SK-N-SH treated with all-trans-retinoic acid at 6 μM for 48 hours (cell line): ENCODE measurements at regions not wholly inside any gene's neighbourhood (a gene's known extent, or its start where the extent isn't known, plus 50 kb on each side); places are given as distances from the start of the nearest gene placed in this dataset.

ENCODE experiments used
- BACH2 ChIP-seq: fragments of 250-450 bp; sonication (Bioruptor Pico); IDR thresholded peaks from 2 replicates; pipeline ENCODE4 v1.9.0; 2021; ENCODE audit warnings: mild to moderate bottlenecking, borderline replicate concordance
- SNAI2 ChIP-seq: fragments of 250-450 bp; sonication (Bioruptor Pico); IDR thresholded peaks from 2 replicates; pipeline ENCODE4 v1.5.0; 2020; ENCODE audit warnings: mild to moderate bottlenecking, moderate library complexity
- TCF4 ChIP-seq: fragments of 250-450 bp; sonication (Bioruptor Pico); IDR thresholded peaks from 2 replicates; pipeline ENCODE4 v1.8.0; 2021; ENCODE audit warnings: mild to moderate bottlenecking, moderate library complexity, borderline replicate concordance
- ZFP3 ChIP-seq: fragments of 250-450 bp; sonication (Bioruptor Pico); IDR thresholded peaks from 2 replicates; pipeline ENCODE4 v1.5.0; 2020; ENCODE audit warnings: mild to moderate bottlenecking, moderate library complexity

GRCh38 chr5:159764283-159765134, 151.8 kb upstream of the ADRA1B start:
- no peak for TF ChIP-seq TCF4
- TF ChIP-seq SNAI2 (CRISPR knock-in tag) = no peak
- TF ChIP-seq ZFP3 (CRISPR knock-in tag) = no peak
- no peak for TF ChIP-seq BACH2 (CRISPR knock-in tag)
